ENCODE measurements at regions not wholly inside any gene's neighbourhood (a gene's known extent, or its start where the extent isn't known, plus 50 kb on each side); places are given as distances from the start of the nearest gene placed in this dataset.
"Not testable (repeated sequence)": the region's sequence is repeated elsewhere in the genome, so short reads cannot be mapped to it uniquely, and the experiment has no call there.

GRCh38 chr2:154952346-154952980, 254.0 kb downstream of the KCNJ3 start:
- Histone ChIP-seq H3K27me3 (ENCODE audit: control insufficient read depth, insufficient read depth, low read length) (no peaks in the 10 kb centered on the region), H3K36me3 (ENCODE audit: control insufficient read depth, insufficient read depth, low read length) (no peaks in the 10 kb centered on the region), H3K9me3 (ENCODE audit: control insufficient read depth, insufficient read depth, low read length) (no peaks in the 10 kb centered on the region), H3K9ac (ENCODE audit: low read depth, low read length) (no peak overlapping the region), H3K4me3 (ENCODE audit: low read depth, low read length) (no peak overlapping the region), H3K4me1 (ENCODE audit: control insufficient read depth, insufficient read depth, low read length) (no peaks in the 10 kb centered on the region)

DNA sequence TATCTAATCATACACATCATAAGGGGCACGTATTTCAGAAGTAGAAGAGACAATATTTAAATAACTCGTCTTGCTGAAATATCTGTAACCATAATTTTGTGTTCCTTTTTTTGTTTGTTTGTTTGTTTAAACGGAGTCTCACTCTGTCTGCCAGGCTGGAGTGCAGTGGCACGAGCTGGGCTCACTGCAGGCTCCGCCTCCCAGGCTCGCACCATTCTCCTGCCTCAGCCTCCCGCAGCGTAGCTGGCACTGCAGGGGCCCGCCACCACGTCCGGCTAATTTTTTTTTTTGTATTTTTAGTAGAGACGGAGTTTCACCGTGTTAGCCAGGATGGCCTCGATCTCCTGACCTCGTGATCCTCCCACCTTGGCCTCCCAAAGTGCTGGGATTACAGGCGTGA, 248.9 kb downstream of the KCNJ3 start:
- not testable (repeated sequence) for H3K9me3 ChIP-seq (ENCODE audit: control insufficient read depth, insufficient read depth, low read length); H3K36me3 ChIP-seq (ENCODE audit: control insufficient read depth, insufficient read depth, low read length); H3K9ac ChIP-seq (ENCODE audit: low read depth, low read length); H3K27me3 ChIP-seq (ENCODE audit: control insufficient read depth, insufficient read depth, low read length); H3K4me1 ChIP-seq (ENCODE audit: control insufficient read depth, insufficient read depth, low read length); H3K4me3 ChIP-seq (ENCODE audit: low read depth, low read length)

DNA sequence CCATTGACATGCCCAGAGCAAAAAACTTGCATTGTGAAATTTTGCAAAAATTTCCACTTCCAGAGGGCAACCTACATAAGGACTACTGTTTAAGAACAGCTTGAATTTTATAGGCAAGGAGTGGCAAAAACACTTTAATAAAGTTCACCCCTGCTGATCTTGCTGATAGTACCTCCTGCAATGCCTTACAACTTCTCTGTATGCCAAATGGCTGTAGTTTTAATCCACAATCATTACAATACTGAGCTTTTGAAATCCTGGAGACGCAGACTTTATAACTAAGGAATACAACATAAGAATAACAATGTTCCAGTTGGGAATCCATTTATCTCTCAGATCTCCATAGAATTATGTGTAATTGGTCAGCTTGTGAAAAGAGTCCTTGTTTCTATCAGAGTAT, 247.5 kb downstream of the KCNJ3 start:
- peaks cover 4% of the 10 kb centered on the region for H3K4me1 ChIP-seq (ENCODE audit: control insufficient read depth, insufficient read depth, low read length)
- H3K27me3 ChIP-seq (ENCODE audit: control insufficient read depth, insufficient read depth, low read length), result no peaks in the 10 kb centered on the region

DNA sequence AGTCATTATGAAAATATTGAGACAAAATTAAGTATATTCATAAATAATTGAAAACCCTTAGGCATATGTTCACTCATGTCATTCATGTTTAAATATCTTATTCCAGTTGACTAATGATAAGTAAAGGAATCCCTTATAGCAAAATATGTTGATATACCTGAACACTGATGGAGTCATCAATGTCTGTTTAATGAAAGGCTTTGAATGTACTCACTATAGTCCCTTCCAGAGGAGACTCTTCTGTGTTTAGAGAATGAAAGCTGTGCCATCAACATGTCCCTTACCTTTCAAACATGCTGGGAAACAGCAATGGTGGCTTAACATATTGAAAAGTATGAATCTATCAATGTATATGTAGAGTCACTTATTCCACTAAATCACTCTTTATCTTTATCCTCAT, 242.9 kb downstream of the KCNJ3 start:
- H3K9ac ChIP-seq (ENCODE audit: low read depth, low read length), result no peak overlapping the region
- no peaks in the 10 kb centered on the region for H3K27me3 ChIP-seq (ENCODE audit: control insufficient read depth, insufficient read depth, low read length)
- no peaks in the 10 kb centered on the region for H3K9me3 ChIP-seq (ENCODE audit: control insufficient read depth, insufficient read depth, low read length)
- H3K4me3 ChIP-seq (ENCODE audit: low read depth, low read length), result no peak overlapping the region
- H3K4me1 ChIP-seq (ENCODE audit: control insufficient read depth, insufficient read depth, low read length), result peaks cover 4% of the 10 kb centered on the region
- H3K36me3 ChIP-seq (ENCODE audit: control insufficient read depth, insufficient read depth, low read length), result no peaks in the 10 kb centered on the region

More for the DNA sequence above, 247.5 kb downstream of the KCNJ3 start:
- Histone ChIP-seq H3K9me3 (ENCODE audit: control insufficient read depth, insufficient read depth, low read length) (no peaks in the 10 kb centered on the region), H3K4me3 (ENCODE audit: low read depth, low read length) (no peak overlapping the region), H3K36me3 (ENCODE audit: control insufficient read depth, insufficient read depth, low read length) (no peaks in the 10 kb centered on the region), H3K9ac (ENCODE audit: low read depth, low read length) (no peak overlapping the region)

DNA sequence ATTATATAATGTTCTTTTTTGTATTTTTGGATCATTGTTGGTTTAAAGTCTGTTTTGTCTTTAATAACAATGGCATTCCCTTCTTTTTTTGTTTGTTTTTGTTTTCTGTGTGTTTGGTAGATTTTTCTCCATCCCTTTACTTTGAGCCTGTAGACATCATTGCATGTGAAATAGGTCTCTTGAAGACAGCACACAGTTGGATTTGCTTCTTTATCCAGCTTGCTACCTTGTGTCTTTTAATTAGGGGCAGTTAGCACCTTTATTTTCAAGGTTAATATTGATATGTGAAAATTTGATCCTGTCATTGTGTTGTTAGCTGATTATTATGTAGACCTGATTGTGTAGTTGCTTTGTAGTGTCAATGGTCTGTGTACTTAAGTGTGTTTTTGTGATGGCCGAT, 235.7 kb downstream of the KCNJ3 start:
- H3K9ac ChIP-seq (ENCODE audit: low read depth, low read length), result no peak overlapping the region

GRCh38 chr2:154924531-154924930, 226.0 kb downstream of the KCNJ3 start:
- Histone ChIP-seq H3K9me3 (ENCODE audit: control insufficient read depth, insufficient read depth, low read length) (no peaks in the 10 kb centered on the region), H3K27me3 (ENCODE audit: control insufficient read depth, insufficient read depth, low read length) (no peaks in the 10 kb centered on the region), H3K4me3 (ENCODE audit: low read depth, low read length) (no peak overlapping the region), H3K4me1 (ENCODE audit: control insufficient read depth, insufficient read depth, low read length) (no peaks in the 10 kb centered on the region), H3K9ac (ENCODE audit: low read depth, low read length) (no peak overlapping the region), H3K36me3 (ENCODE audit: control insufficient read depth, insufficient read depth, low read length) (no peaks in the 10 kb centered on the region)

More for the DNA sequence above, 235.7 kb downstream of the KCNJ3 start:
- Histone ChIP-seq H3K36me3 (ENCODE audit: control insufficient read depth, insufficient read depth, low read length) (no peaks in the 10 kb centered on the region), H3K4me1 (ENCODE audit: control insufficient read depth, insufficient read depth, low read length) (no peaks in the 10 kb centered on the region), H3K9me3 (ENCODE audit: control insufficient read depth, insufficient read depth, low read length) (no peaks in the 10 kb centered on the region), H3K4me3 (ENCODE audit: low read depth, low read length) (no peak overlapping the region), H3K27me3 (ENCODE audit: control insufficient read depth, insufficient read depth, low read length) (no peaks in the 10 kb centered on the region)

DNA sequence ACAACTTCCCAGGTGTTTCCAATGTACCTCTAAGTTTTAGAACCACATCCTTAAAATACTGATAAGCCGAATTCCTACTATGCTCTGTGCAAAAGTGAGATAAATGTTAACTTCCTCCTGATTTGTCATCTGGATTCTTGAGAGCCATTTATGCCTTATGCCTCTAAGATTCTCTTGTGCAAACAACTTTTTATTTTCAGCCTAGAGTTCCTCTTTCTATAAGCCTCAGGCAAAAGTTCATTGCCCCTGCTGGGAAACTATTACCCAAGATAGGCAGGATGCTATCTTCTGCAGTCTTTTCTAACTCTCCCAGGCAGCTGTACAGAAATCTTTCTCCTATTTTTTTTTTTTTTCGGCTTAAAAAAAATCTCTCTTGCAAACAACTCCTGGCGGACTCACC, 216.1 kb downstream of the KCNJ3 start:
- Histone ChIP-seq H3K4me1 (ENCODE audit: control insufficient read depth, insufficient read depth, low read length) (peaks cover 3% of the 10 kb centered on the region), H3K36me3 (ENCODE audit: control insufficient read depth, insufficient read depth, low read length) (no peaks in the 10 kb centered on the region), H3K9ac (ENCODE audit: low read depth, low read length) (no peak overlapping the region), H3K4me3 (ENCODE audit: low read depth, low read length) (no peak overlapping the region), H3K9me3 (ENCODE audit: control insufficient read depth, insufficient read depth, low read length) (no peaks in the 10 kb centered on the region), H3K27me3 (ENCODE audit: control insufficient read depth, insufficient read depth, low read length) (no peaks in the 10 kb centered on the region)

- H3K27me3 ChIP-seq (ENCODE audit: control insufficient read depth, insufficient read depth, low read length), result no peaks in the 10 kb centered on the region
- H3K4me3 ChIP-seq (ENCODE audit: low read depth, low read length), result no peak overlapping the region
- no peak overlapping the region for H3K9ac ChIP-seq (ENCODE audit: low read depth, low read length)
- no peaks in the 10 kb centered on the region for H3K9me3 ChIP-seq (ENCODE audit: control insufficient read depth, insufficient read depth, low read length)
- H3K4me1 ChIP-seq (ENCODE audit: control insufficient read depth, insufficient read depth, low read length), result peaks cover 3% of the 10 kb centered on the region
- H3K36me3 ChIP-seq (ENCODE audit: control insufficient read depth, insufficient read depth, low read length), result no peaks in the 10 kb centered on the region
Measured at GRCh38 chr2:154912215-154912614, 213.7 kb downstream of the KCNJ3 start.

DNA sequence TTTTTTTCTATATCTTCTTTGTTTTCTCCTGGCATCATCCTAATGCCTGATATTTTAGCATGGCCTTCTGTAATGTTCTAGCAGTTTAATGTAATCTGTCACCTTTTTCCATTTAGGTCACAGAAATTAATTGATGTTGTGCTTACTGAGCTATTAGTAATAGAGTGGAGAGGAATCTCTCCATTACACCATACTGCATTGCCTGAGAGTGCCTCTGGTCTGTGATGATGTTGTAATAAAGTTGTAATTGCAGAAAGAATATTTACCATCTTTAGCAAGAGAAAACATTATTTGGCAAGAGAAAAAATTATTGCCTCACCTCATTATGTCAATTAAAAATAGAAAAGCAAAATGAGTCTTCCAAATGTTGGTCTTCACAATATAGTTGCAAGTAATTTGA, 213.2 kb downstream of the KCNJ3 start:
- H3K9ac ChIP-seq (ENCODE audit: low read depth, low read length), result no peak overlapping the region
- no peak overlapping the region for H3K4me3 ChIP-seq (ENCODE audit: low read depth, low read length)
- H3K36me3 ChIP-seq (ENCODE audit: control insufficient read depth, insufficient read depth, low read length), result no peaks in the 10 kb centered on the region
- H3K9me3 ChIP-seq (ENCODE audit: control insufficient read depth, insufficient read depth, low read length), result no peaks in the 10 kb centered on the region
- no peaks in the 10 kb centered on the region for H3K27me3 ChIP-seq (ENCODE audit: control insufficient read depth, insufficient read depth, low read length)
- H3K4me1 ChIP-seq (ENCODE audit: control insufficient read depth, insufficient read depth, low read length), result peaks cover 3% of the 10 kb centered on the region

DNA sequence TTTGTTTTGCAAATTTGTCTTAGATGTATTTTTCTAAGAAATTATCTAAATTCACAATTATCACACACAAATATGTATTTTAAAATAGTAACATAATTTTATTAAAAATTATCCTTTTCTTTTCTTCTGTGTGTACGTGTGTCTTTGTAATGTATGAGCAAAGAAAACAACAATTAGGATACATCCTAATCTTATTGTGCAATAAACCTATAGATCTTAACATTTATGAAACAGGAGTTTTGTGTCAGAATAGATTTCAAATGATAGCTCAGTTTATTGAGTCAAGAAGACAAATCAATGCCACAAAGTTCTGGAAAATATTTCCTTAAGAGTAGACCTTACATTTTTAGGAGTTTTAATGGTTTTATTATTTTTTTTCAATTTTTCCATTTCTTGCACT, 212.2 kb downstream of the KCNJ3 start:
- H3K9ac ChIP-seq (ENCODE audit: low read depth, low read length), result no peak overlapping the region
- peaks cover 3% of the 10 kb centered on the region for H3K4me1 ChIP-seq (ENCODE audit: control insufficient read depth, insufficient read depth, low read length)
- no peaks in the 10 kb centered on the region for H3K27me3 ChIP-seq (ENCODE audit: control insufficient read depth, insufficient read depth, low read length)
- no peaks in the 10 kb centered on the region for H3K9me3 ChIP-seq (ENCODE audit: control insufficient read depth, insufficient read depth, low read length)
- no peaks in the 10 kb centered on the region for H3K36me3 ChIP-seq (ENCODE audit: control insufficient read depth, insufficient read depth, low read length)
- no peak overlapping the region for H3K4me3 ChIP-seq (ENCODE audit: low read depth, low read length)

DNA sequence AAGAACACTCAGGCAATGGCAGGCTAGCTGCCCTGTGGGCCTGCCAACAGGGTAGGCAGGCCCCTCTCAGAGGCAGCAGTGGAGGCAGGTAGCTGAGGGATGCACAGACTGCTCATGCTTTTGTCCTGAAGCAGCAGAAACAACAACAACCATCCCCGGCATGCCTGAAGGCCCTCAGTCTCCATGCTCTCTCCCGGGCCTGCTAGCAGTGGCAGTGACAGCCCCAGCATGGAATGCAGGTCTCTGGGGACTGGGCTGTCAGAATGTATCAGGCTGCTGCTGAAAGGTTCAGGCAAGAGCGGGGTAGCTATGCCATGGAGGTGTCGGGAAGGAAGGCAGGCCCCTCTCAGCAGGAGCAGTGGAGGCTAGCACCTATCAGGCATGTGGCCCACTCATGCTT, 209.8 kb downstream of the KCNJ3 start:
- no peak overlapping the region for H3K9ac ChIP-seq (ENCODE audit: low read depth, low read length)
- no peaks in the 10 kb centered on the region for H3K4me1 ChIP-seq (ENCODE audit: control insufficient read depth, insufficient read depth, low read length)
- no peaks in the 10 kb centered on the region for H3K9me3 ChIP-seq (ENCODE audit: control insufficient read depth, insufficient read depth, low read length)
- H3K4me3 ChIP-seq (ENCODE audit: low read depth, low read length), result no peak overlapping the region
- H3K27me3 ChIP-seq (ENCODE audit: control insufficient read depth, insufficient read depth, low read length), result no peaks in the 10 kb centered on the region
- H3K36me3 ChIP-seq (ENCODE audit: control insufficient read depth, insufficient read depth, low read length), result no peaks in the 10 kb centered on the region

Measured in iPS-15b (cell line).